NB4 (cell line): ENCODE measurements at regions not wholly inside any gene's neighbourhood (a gene's known extent, or its start where the extent isn't known, plus 50 kb on each side); places are given as distances from the start of the nearest gene placed in this dataset.
"Not testable (repeated sequence)": the region's sequence is repeated elsewhere in the genome, so short reads cannot be mapped to it uniquely, and the experiment has no call there.

ENCODE experiments used
- DNase-seq: peaks from one replicate; pipeline ENCODE4 v3.0.0; 2010; ENCODE audit warnings: low read depth
- H3K4me3 ChIP-seq: one replicate; pipeline ENCODE4 v1.5.1; 2011; ENCODE audit warnings: mild to moderate bottlenecking, low read depth, low read length, moderate library complexity
- CTCF ChIP-seq: IDR thresholded peaks from one replicate; pipeline ENCODE4 v1.5.1; 2012; ENCODE audit warnings: low read depth, low read length
- MAX ChIP-seq: IDR thresholded peaks from 2 replicates; pipeline ENCODE4 v1.6.1; 2011; ENCODE audit warnings: low read depth, low read length
- MYC ChIP-seq: IDR thresholded peaks from 2 replicates; pipeline ENCODE4 v1.6.1; 2011; ENCODE audit warnings: low read depth, low read length
- POLR2A ChIP-seq: IDR thresholded peaks from 2 replicates; pipeline ENCODE4 v1.6.1; 2011; ENCODE audit warnings: mild to moderate bottlenecking; ENCODE audit not compliant: insufficient read length; ENCODE audit errors: extremely low read depth

DNA sequence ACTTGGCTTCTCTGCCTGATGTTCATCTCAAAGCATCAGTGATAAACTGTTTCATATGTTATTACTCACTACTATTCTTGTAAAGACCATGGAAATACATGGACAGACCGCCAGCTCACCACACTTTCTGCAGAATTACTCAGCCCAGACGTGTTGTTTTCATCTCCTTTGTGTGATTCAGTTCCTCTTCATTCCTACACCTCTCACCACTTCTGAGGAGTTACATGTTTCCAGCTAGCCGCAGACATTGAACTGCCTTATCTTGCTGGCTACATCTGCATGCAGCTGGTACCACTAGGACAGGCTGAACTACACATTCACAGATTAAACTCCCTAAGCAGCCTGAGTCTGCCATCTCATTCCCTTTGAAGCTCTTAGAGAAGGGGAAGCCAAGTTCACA lies 443.2 kb upstream of the FGF16 start:
- no peak for TF ChIP-seq CTCF
- DNase-seq, result no peak
- no peak overlapping the region for H3K4me3 ChIP-seq

GRCh38 chrX:77009691-77010090 lies 437.5 kb upstream of the FGF16 start:
- TF ChIP-seq MYC, result no peak
- TF ChIP-seq POLR2A, result no peak
- TF ChIP-seq MAX, result no peak
- no peak for TF ChIP-seq CTCF
- no peak overlapping the region for H3K4me3 ChIP-seq
- no peak for DNase-seq

DNA sequence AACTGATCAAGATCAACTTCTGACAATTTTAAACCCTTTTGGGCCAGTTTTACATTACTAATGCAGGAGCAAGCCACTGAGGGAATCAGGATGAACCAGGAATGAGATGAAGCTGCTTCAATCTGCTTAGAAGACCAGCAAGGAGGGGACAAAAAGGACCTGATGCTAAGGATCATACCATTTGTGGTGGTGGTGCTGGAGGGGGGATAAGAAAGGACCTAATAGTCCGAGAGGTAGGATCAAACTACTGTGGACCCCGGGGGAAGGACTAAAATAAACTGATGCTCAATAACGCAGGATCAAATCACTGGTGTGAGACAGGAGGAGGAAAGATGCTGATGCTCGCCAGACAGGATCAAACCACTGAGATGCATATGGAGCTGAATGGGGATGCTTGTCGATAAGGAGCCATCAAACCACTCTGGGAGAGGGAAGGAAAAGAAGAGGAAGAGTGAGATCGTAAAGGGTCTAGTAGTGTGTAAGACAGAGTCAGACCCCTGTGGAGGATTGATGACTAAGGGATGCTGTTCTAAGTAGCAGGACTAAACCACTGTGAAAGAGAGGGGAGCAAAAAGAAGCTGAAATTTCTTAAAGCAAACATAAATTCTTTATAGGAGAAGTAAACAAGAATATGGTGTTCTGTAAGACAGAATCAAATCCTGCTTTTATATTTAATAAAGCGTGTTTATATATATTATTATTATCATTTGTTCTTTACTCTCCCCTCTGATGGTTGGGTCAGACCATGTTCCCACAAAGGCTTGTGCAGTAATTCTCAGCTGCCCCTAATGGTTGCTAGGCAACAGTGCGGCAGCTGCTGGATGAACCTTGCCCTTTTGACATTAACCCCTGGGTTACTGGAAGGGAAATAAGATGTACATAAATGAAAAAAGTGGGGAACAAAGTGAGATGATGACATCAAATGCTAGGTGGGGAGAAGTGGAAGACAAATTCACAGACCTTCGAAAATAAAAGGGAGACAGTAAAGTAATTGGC lies 432.5 kb upstream of the FGF16 start:
- H3K4me3 ChIP-seq, result no peak overlapping the region
- no peak for TF ChIP-seq MYC
- TF ChIP-seq MAX, result no peak
- no peak for TF ChIP-seq CTCF
- no peak for TF ChIP-seq POLR2A
- DNase-seq, result peak; percentile 20

GRCh38 chrX:77017093-77017492 lies 430.1 kb upstream of the FGF16 start:
- no peak overlapping the region for H3K4me3 ChIP-seq
- no peak for TF ChIP-seq POLR2A
- no peak for TF ChIP-seq CTCF
- TF ChIP-seq MAX, result no peak
- DNase-seq, result no peak

GRCh38 chrX:77046180-77046810 lies 400.9 kb upstream of the FGF16 start:
- DNase-seq, H3K4me3 ChIP-seq: not testable (repeated sequence)

DNA sequence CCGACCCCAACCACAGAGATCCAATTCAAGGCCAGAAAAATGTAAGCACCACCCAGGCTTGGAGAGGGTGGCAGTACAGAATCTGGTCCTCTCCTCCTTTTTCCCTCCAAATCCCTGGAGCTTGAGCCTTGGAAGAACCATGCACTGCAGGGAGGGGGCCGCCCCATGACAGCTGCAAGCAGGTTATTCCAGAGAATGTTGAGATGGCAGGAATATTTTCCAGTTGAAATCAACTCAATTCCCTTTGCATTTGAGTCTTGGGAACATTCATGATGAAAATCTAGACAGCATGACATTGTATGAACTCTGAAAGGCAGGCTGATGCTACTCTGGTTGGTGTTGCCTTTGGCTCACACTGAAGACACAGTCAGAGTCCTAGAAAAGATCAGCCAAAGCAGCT lies 386.6 kb upstream of the FGF16 start:
- no peak overlapping the region for H3K4me3 ChIP-seq
- DNase-seq, result no peak
- TF ChIP-seq CTCF, result no peak
- TF ChIP-seq MYC, result no peak
- TF ChIP-seq MAX, result no peak
- no peak for TF ChIP-seq POLR2A
